ENCODE measurements at regions not wholly inside any gene's neighbourhood (a gene's known extent, or its start where the extent isn't known, plus 50 kb on each side); places are given as distances from the start of the nearest gene placed in this dataset.

DNA sequence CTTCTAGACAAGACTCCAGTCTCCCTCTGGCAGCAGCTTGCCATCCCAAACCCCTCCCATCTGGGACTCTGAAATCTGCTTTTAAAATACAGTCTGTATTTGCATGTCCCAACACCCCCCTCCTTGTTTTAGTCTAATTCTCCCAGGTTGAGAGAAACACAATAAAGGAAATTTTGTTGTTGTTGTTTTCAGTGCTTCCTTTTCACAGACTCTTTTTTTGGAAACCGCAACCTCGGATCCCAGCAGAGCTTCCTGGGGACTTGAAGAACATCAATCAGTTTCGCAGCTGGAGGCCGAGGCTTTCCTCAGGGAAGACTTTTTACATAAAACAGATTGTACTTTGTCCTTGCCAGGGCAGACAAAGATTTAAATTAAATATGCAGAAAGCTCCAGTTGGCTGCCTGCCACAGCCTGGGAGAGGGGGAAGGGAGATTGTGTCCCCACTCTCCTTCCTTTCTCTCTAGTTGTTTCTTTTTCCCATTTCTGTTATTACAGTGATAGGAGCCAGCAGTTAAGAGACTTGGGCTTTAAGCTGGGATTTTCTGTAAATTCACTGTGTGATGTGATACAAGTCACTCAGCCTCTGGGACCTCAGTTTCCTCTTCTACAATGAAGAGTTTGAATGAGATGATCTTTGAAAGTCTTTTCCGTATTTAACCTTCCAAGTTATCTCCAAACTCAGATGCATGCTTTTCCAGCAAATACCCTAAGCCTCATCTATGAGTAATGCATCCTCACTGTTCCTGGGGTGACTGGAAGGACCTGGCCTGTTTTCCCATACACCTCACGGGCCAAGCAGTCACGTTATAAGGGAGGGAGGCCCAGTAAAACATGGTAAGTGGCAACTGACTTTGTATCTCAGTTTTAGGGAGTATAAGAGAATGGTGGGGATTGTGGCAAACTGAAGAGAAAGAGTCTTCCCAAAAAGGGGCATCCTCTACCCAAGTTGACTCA lies 192.3 kb downstream of the REEP3 start:
- Histone ChIP-seq H3K79me2 (ENCODE audit: low read length) (no peaks in the 10 kb centered on the region), H3K4me3 (ENCODE audit: low read length) (no peak overlapping the region), H3K27me3 (ENCODE audit: low read depth, low read length) (peaks cover 17% of the 10 kb centered on the region), H3K9ac (ENCODE audit: low read length) (no peak overlapping the region), H4K20me1 (ENCODE audit: insufficient read depth, low read length) (no peaks in the 10 kb centered on the region), H3K27ac (ENCODE audit: low read length) (no peak overlapping the region), H2AFZ (ENCODE audit: low read depth, low read length) (no peak overlapping the region), H3K9me3 (ENCODE audit: insufficient read depth, low read length) (no peaks in the 10 kb centered on the region), H3K4me2 (ENCODE audit: low read length) (no peak overlapping the region), H3K4me1 (ENCODE audit: low read length) (peaks cover 20% of the 10 kb centered on the region), H3K36me3 (replicated peaks; ENCODE audit: low read depth, low read length) (no peaks in the 10 kb centered on the region)
- TF ChIP-seq, protein P1, sequence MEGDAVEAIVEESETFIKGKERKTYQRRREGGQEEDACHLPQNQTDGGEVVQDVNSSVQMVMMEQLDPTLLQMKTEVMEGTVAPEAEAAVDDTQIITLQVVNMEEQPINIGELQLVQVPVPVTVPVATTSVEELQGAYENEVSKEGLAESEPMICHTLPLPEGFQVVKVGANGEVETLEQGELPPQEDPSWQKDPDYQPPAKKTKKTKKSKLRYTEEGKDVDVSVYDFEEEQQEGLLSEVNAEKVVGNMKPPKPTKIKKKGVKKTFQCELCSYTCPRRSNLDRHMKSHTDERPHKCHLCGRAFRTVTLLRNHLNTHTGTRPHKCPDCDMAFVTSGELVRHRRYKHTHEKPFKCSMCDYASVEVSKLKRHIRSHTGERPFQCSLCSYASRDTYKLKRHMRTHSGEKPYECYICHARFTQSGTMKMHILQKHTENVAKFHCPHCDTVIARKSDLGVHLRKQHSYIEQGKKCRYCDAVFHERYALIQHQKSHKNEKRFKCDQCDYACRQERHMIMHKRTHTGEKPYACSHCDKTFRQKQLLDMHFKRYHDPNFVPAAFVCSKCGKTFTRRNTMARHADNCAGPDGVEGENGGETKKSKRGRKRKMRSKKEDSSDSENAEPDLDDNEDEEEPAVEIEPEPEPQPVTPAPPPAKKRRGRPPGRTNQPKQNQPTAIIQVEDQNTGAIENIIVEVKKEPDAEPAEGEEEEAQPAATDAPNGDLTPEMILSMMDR (IDR thresholded peaks at IDR 0.05; ENCODE audit: low read depth, low read length): no peak
- no peak for TF ChIP-seq EZH2phosphoT487 (IDR thresholded peaks at IDR 0.05; ENCODE audit: low read depth)

DNA sequence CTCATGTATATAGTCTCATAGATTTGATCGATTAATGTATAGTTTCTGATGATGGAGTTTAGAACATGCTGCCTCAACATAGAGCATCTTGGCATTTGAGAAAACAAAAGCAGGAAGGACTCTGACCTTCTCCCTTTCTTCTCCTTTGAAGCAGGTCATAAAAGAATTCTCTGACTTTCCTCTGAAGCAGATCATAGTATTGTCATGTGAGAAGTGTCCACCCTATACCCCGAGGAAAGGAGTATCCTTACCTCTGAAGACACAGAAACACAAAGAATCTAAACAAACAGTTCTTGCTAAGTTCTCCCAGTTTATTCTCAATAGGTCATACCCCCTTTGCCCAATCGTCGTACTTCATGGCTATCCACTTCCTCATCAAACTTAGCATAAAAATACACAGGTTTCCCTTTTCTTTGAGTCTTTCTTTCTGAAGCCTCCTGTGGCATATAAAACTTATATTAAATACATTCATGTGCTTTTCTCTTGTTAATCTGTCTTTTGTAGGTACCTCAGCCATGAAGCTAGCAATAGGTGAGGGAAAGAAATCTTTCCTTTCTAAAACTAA lies 194.9 kb downstream of the REEP3 start:
- H3K36me3 ChIP-seq (replicated peaks; ENCODE audit: low read depth, low read length): no peaks in the 10 kb centered on the region
- peak overlapping the region; percentile 41 for H3K4me2 ChIP-seq (ENCODE audit: low read length)
- H3K9me3 ChIP-seq (ENCODE audit: insufficient read depth, low read length): no peaks in the 10 kb centered on the region
- no peak overlapping the region for H3K27ac ChIP-seq (ENCODE audit: low read length)
- no peaks in the 10 kb centered on the region for H4K20me1 ChIP-seq (ENCODE audit: insufficient read depth, low read length)
- 0 out of 2 replicates have a peak overlapping the region, but pooled peaks have one; percentile 24 for H3K4me3 ChIP-seq (ENCODE audit: low read length)
- no peak overlapping the region for H3K9ac ChIP-seq (ENCODE audit: low read length)
- H3K4me1 ChIP-seq (ENCODE audit: low read length): peaks cover 17% of the 10 kb centered on the region
- H3K79me2 ChIP-seq (ENCODE audit: low read length): no peaks in the 10 kb centered on the region
- TF ChIP-seq EZH2phosphoT487 (IDR thresholded peaks at IDR 0.05; ENCODE audit: low read depth): no peak
- TF ChIP-seq, protein P1 (IDR thresholded peaks at IDR 0.05; ENCODE audit: low read depth, low read length): no peak
- H2AFZ ChIP-seq (ENCODE audit: low read depth, low read length): 0 out of 2 replicates have a peak overlapping the region, but pooled peaks have one; percentile 30
- H3K27me3 ChIP-seq (ENCODE audit: low read depth, low read length): peaks cover 22% of the 10 kb centered on the region; the same call in 1 of the 2 replicates

DNA sequence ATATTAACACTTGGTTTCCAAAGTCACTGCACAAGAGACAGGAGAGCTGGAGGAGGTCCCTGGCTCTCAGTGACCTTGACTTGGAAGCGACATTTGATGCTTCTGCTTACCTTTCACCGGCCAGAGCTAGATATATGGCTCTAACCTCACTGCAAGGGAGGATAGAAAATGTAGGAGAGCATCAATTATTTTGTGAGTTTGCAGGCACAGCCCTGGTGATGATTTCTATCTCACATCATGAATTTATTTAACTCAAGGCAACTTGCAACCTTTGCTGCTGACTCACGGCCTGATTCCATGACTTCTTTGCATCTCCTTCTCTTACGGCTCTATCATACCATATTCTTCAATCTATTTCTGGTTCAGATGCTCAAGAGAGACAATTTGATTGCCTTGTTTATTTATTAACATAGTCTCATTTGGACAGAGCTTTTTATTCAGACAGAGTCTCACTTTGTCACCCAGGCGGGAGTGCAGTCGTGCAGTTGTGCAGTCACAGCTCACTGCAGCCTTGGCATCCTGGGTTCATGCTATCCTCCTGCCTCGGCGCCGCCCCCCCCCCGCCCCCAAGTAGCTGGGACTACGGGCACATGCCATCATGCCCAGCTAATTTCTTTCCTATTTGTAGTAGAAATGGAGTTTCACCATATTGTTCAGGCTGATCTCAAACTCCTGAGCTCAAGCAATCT lies 196.0 kb downstream of the REEP3 start:
- H3K4me3 ChIP-seq (ENCODE audit: low read length): no peak overlapping the region
- H3K9ac ChIP-seq (ENCODE audit: low read length): no peak overlapping the region
- H3K79me2 ChIP-seq (ENCODE audit: low read length): no peaks in the 10 kb centered on the region
- TF ChIP-seq, protein P1 (IDR thresholded peaks at IDR 0.05; ENCODE audit: low read depth, low read length): no peak
- TF ChIP-seq EZH2phosphoT487 (IDR thresholded peaks at IDR 0.05; ENCODE audit: low read depth): no peak
- H3K27me3 ChIP-seq (ENCODE audit: low read depth, low read length): peaks cover 22% of the 10 kb centered on the region; the same call in 1 of the 2 replicates
- H3K9me3 ChIP-seq (ENCODE audit: insufficient read depth, low read length): no peaks in the 10 kb centered on the region
- H3K4me1 ChIP-seq (ENCODE audit: low read length): peaks cover 17% of the 10 kb centered on the region
- H2AFZ ChIP-seq (ENCODE audit: low read depth, low read length): no peak overlapping the region
- H4K20me1 ChIP-seq (ENCODE audit: insufficient read depth, low read length): no peaks in the 10 kb centered on the region
- H3K27ac ChIP-seq (ENCODE audit: low read length): no peak overlapping the region
- no peak overlapping the region for H3K4me2 ChIP-seq (ENCODE audit: low read length)
- no peaks in the 10 kb centered on the region for H3K36me3 ChIP-seq (replicated peaks; ENCODE audit: low read depth, low read length)

DNA sequence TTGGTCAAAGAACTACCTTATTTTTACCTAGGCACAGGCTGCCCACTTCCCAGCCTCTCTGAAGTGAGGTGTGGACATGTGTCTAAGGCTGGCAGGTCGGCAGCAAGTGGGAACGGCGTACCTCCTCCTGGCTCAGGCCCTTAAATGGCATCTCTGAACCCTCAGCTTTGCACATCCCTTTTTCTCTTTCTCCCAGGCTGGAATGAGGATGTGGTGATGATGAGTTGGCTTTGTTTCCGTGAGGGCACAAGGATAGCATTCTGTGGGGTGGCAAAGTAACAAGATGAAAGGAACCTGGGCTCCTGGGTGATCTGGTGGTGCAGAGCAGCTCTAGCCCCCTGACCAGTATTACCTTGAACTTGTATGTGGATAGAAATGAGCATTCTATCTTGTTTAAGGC lies 196.8 kb downstream of the REEP3 start:
- H3K27ac ChIP-seq (ENCODE audit: low read length): no peak overlapping the region
- H3K9me3 ChIP-seq (ENCODE audit: insufficient read depth, low read length): no peaks in the 10 kb centered on the region
- TF ChIP-seq, protein P1 (IDR thresholded peaks at IDR 0.05; ENCODE audit: low read depth, low read length): no peak
- no peak for TF ChIP-seq EZH2phosphoT487 (IDR thresholded peaks at IDR 0.05; ENCODE audit: low read depth)
- no peaks in the 10 kb centered on the region for H3K36me3 ChIP-seq (replicated peaks; ENCODE audit: low read depth, low read length)
- no peaks in the 10 kb centered on the region for H3K79me2 ChIP-seq (ENCODE audit: low read length)
- H3K27me3 ChIP-seq (ENCODE audit: low read depth, low read length): peaks cover 22% of the 10 kb centered on the region; the same call in 1 of the 2 replicates
- H3K4me1 ChIP-seq (ENCODE audit: low read length): peaks cover 17% of the 10 kb centered on the region
- no peak overlapping the region for H3K9ac ChIP-seq (ENCODE audit: low read length)
- H2AFZ ChIP-seq (ENCODE audit: low read depth, low read length): no peak overlapping the region
- H3K4me2 ChIP-seq (ENCODE audit: low read length): no peak overlapping the region
- H4K20me1 ChIP-seq (ENCODE audit: insufficient read depth, low read length): no peaks in the 10 kb centered on the region
- H3K4me3 ChIP-seq (ENCODE audit: low read length): no peak overlapping the region
